IMR-90 (cell line): ENCODE measurements at regions not wholly inside any gene's neighbourhood (a gene's known extent, or its start where the extent isn't known, plus 50 kb on each side); places are given as distances from the start of the nearest gene placed in this dataset.

ENCODE experiments used
- BHLHE40 ChIP-seq: fragments of 150-350 bp; IDR thresholded peaks from 2 replicates; pipeline ENCODE4 v1.6.1; 2016; ENCODE audit warnings: mild to moderate bottlenecking, low read depth, low read length
- CEBPB ChIP-seq: IDR thresholded peaks from 2 replicates; pipeline ENCODE4 v1.6.1; 2012; ENCODE audit warnings: low read depth, low read length, improper control_type of control experiment
- CHD1 ChIP-seq: IDR thresholded peaks from 2 replicates; pipeline ENCODE4 v1.6.1; 2012; ENCODE audit warnings: low read depth, low read length, improper control_type of control experiment
- FOS ChIP-seq: fragments of 150-350 bp; IDR thresholded peaks from 2 replicates; pipeline ENCODE4 v1.6.1; 2016; ENCODE audit warnings: low read depth, low read length
- MAFK ChIP-seq: IDR thresholded peaks from 2 replicates; pipeline ENCODE4 v1.6.1; 2012; ENCODE audit warnings: low read depth, low read length, improper control_type of control experiment
- MAZ ChIP-seq: IDR thresholded peaks from 2 replicates; pipeline ENCODE4 v1.6.1; 2012; ENCODE audit warnings: low read depth, mild to moderate bottlenecking, low read length, improper control_type of control experiment, moderate library complexity, borderline replicate concordance
- RAD21 ChIP-seq: IDR thresholded peaks from 2 replicates; pipeline ENCODE4 v1.6.1; 2012; ENCODE audit warnings: low read length, improper control_type of control experiment
- SMC3 ChIP-seq: fragments of 150-350 bp; IDR thresholded peaks from 2 replicates; pipeline ENCODE4 v1.6.1; 2016; ENCODE audit warnings: low read depth, mild to moderate bottlenecking, antibody characterized with exemption, low read length, moderate library complexity

- TF ChIP-seq RAD21 (no peak), MAFK (no peak), CEBPB (no peak), BHLHE40 (no peak), FOS (no peak), CHD1 (no peak), SMC3 (no peak), MAZ (no peak)
Observed at GRCh38 chr5:50964746-50965653, 298.6 kb downstream of the PARP8 start (continued).
